ENCODE measurements at regions not wholly inside any gene's neighbourhood (a gene's known extent, or its start where the extent isn't known, plus 50 kb on each side); places are given as distances from the start of the nearest gene placed in this dataset.

- TF ChIP-seq MEF2A (IDR thresholded peaks at IDR 0.05; ENCODE audit: borderline replicate concordance, low read depth): no peak
- TF ChIP-seq REST (IDR thresholded peaks at IDR 0.05; ENCODE audit: low read depth, low read length): no peak
- TF ChIP-seq IRF3 (IDR thresholded peaks at IDR 0.05; ENCODE audit: low read depth, low read length): no peak
- TF ChIP-seq NRF1 (IDR thresholded peaks at IDR 0.05; ENCODE audit: low read depth, low read length): no peak
- H3K9me2 ChIP-seq: no peaks in the 10 kb centered on the region
- no peaks in the 10 kb centered on the region for H3K4me1 ChIP-seq (ENCODE audit: control insufficient read depth in 1 of 2, insufficient read depth in 2 of 2, low read depth in 1 of 2, low read length in 1 of 2)
- H3K36me3 ChIP-seq (replicated peaks in 1 of 2; ENCODE audit: control insufficient read depth in 1 of 2, insufficient read depth in 2 of 2, low read length in 1 of 2): no peaks in the 10 kb centered on the region
- no peaks in the 10 kb centered on the region for H4K20me1 ChIP-seq (ENCODE audit: insufficient read depth)
- WGBS (ENCODE audit: low lambda C conversion rate): 63% methylated on average over 11 of the region's 11 CpGs
- CTCF ChIA-PET: no interaction called here
- no peaks in the 10 kb centered on the region for H3K9me3 ChIP-seq
- no peaks in the 10 kb centered on the region for H3F3A ChIP-seq (replicated peaks; ENCODE audit: insufficient read depth)
- H3K9ac ChIP-seq: no peak overlapping the region
- POLR2A ChIA-PET: no interaction called here
- DNase-seq: no peak
- H3K27me3 ChIP-seq (ENCODE audit: insufficient read depth): no peaks in the 10 kb centered on the region
- no peaks in the 10 kb centered on the region for H3K79me2 ChIP-seq (ENCODE audit: insufficient read depth)
- H3K4me3 ChIP-seq (ENCODE audit: low read depth in 2 of 2, low read length in 1 of 2): no peak overlapping the region
- H3K27ac ChIP-seq (ENCODE audit: low read depth in 2 of 2, low read length in 1 of 2): no peak overlapping the region
- no peak overlapping the region for H2AFZ ChIP-seq (ENCODE audit: low read depth)
- H3K4me2 ChIP-seq: no peak overlapping the region
Measured at GRCh38 chr15:95536638-95537037, 793.9 kb upstream of the NR2F2 start.

GRCh38 chr15:95538693-95539092, 791.8 kb upstream of the NR2F2 start:
- TF ChIP-seq FOXJ3 (CRISPR knock-in tag; IDR thresholded peaks at IDR 0.05): no peak
- no peak for TF ChIP-seq USF1 (IDR thresholded peaks at IDR 0.05; ENCODE audit: borderline replicate concordance, low read depth)
- TF ChIP-seq FOSL2 (IDR thresholded peaks at IDR 0.05; ENCODE audit: borderline replicate concordance, low read depth): no peak
- no peak for TF ChIP-seq MAX (IDR thresholded peaks at IDR 0.05; ENCODE audit: low read depth)
- no peak for TF ChIP-seq EP300 (IDR thresholded peaks at IDR 0.05; ENCODE audit: borderline replicate concordance in 1 of 2, low read depth in 1 of 2, low read length in 1 of 2)
- H3K36me3 ChIP-seq (replicated peaks in 1 of 2; ENCODE audit: control insufficient read depth in 1 of 2, insufficient read depth in 2 of 2, low read length in 1 of 2): no peaks in the 10 kb centered on the region
- no peak overlapping the region for H3K4me3 ChIP-seq (ENCODE audit: low read depth in 2 of 2, low read length in 1 of 2)
- POLR2A ChIA-PET: no interaction called here
- H3K4me1 ChIP-seq (ENCODE audit: control insufficient read depth in 1 of 2, insufficient read depth in 2 of 2, low read depth in 1 of 2, low read length in 1 of 2): no peaks in the 10 kb centered on the region
- no peak overlapping the region for H2AFZ ChIP-seq (ENCODE audit: low read depth)
- no peaks in the 10 kb centered on the region for H4K20me1 ChIP-seq (ENCODE audit: insufficient read depth)
- WGBS (ENCODE audit: low lambda C conversion rate): 22% methylated on average over 5 of the region's 5 CpGs
- no peaks in the 10 kb centered on the region for H3K9me3 ChIP-seq
- H3K9ac ChIP-seq: no peak overlapping the region
- CTCF ChIA-PET: no interaction called here
- no peaks in the 10 kb centered on the region for H3K9me2 ChIP-seq
- no peak overlapping the region for H3K27ac ChIP-seq (ENCODE audit: low read depth in 2 of 2, low read length in 1 of 2)
- H3K27me3 ChIP-seq (ENCODE audit: insufficient read depth): no peaks in the 10 kb centered on the region
- no peaks in the 10 kb centered on the region for H3K79me2 ChIP-seq (ENCODE audit: insufficient read depth)
- H3F3A ChIP-seq (replicated peaks; ENCODE audit: insufficient read depth): no peaks in the 10 kb centered on the region
- no peak overlapping the region for H3K4me2 ChIP-seq
- no peak for DNase-seq
